Fibroblast of skin of back (primary cell): ENCODE measurements at regions not wholly inside any gene's neighbourhood (a gene's known extent, or its start where the extent isn't known, plus 50 kb on each side); places are given as distances from the start of the nearest gene placed in this dataset.

Experiments
- DNase-seq: peaks from one replicate; pipeline ENCODE4 v3.0.0-alpha.2; 2013

GRCh38 chr4:71162386-71162785 is 168.9 kb downstream of the DCK start:
- no peak for DNase-seq

- peak; percentile 16 for DNase-seq
Measured at GRCh38 chr4:71163317-71163716, 169.9 kb downstream of the DCK start.

GRCh38 chr4:71167083-71167482 is 171.7 kb upstream of the SLC4A4 start:
- no peak for DNase-seq

DNA sequence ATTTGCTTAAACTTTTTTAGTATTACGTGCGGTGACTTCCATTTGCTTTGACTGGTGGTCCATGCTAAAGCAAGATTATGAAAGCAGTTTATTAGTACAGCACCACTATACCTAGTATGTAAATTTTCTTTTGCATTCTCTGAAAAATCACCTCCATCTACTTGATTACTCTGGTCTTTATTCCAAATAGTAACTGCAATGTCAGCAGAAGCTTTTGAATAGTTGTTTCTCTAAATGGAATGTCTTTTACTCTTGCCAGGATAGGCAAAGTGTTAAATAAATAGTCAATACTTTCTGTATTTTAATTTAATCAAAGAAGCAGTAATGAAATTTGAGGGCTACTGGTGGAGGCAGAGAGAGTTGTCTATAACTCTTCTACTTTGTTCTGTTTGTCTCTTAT is 167.2 kb upstream of the SLC4A4 start:
- DNase-seq, result no peak

DNA sequence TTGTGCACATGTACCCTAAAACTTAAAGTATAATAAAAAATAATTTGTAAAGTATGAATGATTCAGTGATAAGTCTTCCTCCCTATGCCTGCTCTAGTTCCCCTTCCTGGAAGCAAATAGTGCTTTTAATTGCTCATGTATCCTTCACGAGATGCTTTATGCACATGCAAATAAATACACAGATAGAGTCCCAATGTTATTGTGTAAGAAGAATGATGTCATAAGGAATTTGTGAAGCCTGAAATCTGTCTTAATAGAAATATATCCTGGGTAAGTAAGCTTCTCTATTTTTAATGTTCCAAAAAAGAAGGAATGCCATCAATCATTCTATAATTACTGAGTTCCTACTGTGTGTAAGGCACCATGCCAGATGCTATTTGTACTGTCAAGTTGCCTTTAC is 157.5 kb upstream of the SLC4A4 start:
- DNase-seq, result no peak

- DNase-seq, result peak; percentile 64
Measured at GRCh38 chr4:71184195-71184781, 154.5 kb upstream of the SLC4A4 start.

DNA sequence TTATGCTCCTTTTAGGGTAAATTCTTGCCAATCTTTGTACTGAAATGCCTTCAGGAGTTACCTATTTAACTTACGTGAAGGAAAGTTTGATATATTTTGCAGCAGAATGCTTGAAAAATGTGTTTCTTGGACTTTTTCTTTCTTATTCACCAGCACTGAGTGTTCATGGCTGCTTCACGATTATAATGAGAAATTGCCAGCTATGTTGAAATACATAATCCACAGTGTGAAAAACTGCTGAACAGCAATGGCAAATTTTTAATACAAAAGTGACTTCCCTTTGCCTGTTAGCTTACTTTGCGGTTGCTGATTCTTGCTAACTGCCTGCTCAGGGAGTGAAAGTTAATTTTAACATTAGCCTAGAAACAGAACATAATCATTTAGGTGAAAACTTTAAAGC is 153.8 kb upstream of the SLC4A4 start:
- DNase-seq, result no peak

GRCh38 chr4:71186257-71186565 is 152.6 kb upstream of the SLC4A4 start:
- no peak for DNase-seq

- peak; percentile 53 for DNase-seq
Measured at GRCh38 chr4:71186566-71187403, 152.0 kb upstream of the SLC4A4 start.

- DNase-seq, result peak; percentile 54
Measured at GRCh38 chr4:71187404-71188155, 151.2 kb upstream of the SLC4A4 start.

DNA sequence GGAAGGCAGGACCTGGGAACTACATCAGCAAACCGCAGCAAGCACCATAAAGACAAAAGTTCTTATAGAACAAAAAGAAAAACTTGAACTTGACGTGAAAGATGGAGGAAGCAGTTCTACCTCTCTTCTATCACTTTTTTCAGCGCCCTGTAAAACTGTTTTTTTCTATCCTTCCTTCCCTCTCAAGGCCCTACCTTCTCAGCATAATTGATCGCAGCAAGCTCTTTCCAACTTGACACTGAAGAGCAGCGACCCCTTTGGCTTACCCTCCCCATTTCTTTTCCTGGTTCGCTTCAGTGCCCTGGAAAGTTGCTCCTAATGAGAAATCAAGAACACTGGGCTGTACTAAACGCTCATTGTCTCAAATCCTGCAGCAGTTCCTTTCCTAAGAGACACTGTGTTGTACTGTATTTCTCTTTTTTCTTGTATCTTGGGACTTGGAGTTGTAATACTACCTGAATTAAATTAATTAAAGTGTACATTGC is 150.6 kb upstream of the SLC4A4 start:
- DNase-seq, result no peak

- no peak for DNase-seq
Measured at GRCh38 chr4:71188951-71189350, 149.9 kb upstream of the SLC4A4 start.

DNA sequence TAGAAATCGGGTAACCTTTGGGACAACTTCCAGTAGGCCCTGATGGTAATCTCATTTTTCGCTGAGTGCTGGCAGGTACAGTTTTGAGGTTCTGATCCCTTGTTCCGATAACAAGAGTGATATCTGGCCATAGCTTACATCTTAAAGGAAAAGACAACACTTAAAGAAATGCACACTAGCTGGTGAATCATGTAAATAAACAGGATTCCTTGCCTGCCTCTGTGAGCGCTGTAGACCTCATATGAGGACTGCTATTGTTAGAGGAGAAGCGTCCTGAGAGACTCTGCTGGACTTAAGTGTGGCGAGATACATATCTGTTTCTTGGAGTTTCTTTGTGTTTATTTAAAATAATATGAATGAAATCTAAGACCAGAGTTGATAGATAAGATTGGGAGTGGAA is 149.3 kb upstream of the SLC4A4 start:
- DNase-seq, result peak; percentile 58

GRCh38 chr4:71194454-71194853 is 144.4 kb upstream of the SLC4A4 start:
- DNase-seq, result no peak

- peak; percentile 92 for DNase-seq
Measured at GRCh38 chr4:71195924-71196323, 142.9 kb upstream of the SLC4A4 start.

- DNase-seq, result no peak
Measured at GRCh38 chr4:71198958-71199357, 139.9 kb upstream of the SLC4A4 start.

DNA sequence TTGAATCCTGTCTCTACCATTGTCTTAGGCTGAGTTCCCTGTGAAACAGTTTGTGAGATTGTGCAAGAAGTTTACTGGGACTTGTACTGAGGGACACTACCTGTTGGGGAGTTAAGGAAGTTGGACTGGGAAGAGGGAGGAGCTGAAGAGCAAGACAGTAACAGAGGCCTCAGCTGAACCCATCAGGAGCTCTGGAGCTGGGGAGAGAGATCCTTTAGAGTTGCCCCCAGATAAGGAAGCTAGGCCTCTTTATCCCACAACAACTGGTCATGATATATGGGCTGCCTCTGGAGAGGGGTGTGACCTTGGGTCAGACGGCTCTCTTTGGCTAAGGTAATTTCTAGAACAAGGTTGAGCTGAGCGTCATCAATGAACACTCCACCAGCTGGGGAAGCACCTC is 137.8 kb upstream of the SLC4A4 start:
- no peak for DNase-seq

DNA sequence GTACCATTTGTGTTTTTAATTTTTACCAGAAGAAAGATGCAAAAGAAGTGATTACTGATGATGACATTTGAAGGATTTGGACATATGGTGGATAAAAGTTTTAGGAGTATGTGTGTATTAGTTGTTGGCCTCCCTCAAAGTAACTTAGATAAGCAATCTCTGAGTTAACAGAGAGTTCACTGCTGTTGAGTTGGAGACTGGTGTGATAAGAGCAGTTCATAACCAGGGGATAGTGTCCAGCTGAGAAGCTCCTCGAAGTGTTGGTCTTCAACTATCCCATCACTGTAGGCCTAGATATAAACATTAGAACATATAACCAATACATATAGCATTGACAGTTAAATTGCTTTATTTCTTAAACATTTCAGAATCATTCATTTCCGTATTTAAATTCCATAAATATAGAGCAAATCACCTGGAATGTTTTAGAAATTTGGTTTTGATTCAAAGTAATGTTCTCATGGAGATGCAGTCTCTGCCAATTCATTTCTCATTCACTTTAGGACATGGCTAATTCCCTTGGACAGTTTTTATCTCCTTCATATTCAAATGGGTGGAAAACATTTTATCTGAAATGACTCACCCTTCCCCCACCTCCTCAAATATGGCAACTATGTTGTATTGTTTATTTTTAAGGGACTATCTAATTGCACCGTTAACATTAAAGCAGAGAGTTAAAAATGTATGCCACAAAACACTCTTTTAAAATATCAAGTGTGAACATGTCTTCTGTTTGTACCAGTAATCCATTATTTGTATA is 136.8 kb upstream of the SLC4A4 start:
- no peak for DNase-seq

- no peak for DNase-seq
Measured at GRCh38 chr4:71202705-71203104, 136.1 kb upstream of the SLC4A4 start.

DNA sequence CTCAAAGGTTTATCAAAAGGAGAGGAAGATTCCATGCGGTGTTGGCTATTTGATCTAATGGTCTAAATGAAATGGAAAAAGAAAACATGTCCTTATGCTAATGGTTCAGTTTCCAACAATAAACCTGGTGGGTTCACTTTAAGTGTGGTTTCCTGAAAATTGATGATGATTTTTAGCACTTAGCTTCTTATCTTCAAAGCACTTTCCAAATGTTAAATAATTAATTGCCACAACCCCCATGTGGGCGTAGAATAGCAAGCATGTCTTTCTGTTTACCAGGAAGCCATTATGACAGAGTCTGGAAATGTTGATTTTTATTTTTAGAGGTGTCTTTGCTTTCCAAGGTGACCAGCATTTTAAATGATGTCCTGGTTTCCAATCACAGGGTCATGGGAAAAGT is 134.8 kb upstream of the SLC4A4 start:
- DNase-seq, result no peak

- peak; percentile 76 for DNase-seq
Measured at GRCh38 chr4:71206763-71207162, 132.1 kb upstream of the SLC4A4 start.

- DNase-seq, result peak; percentile 82
Measured at GRCh38 chr4:71209161-71209560, 129.7 kb upstream of the SLC4A4 start.

GRCh38 chr4:71210823-71211222 is 128.0 kb upstream of the SLC4A4 start:
- peak; percentile 64 for DNase-seq
